ENCODE measurements at regions not wholly inside any gene's neighbourhood (a gene's known extent, or its start where the extent isn't known, plus 50 kb on each side); places are given as distances from the start of the nearest gene placed in this dataset.

DNA sequence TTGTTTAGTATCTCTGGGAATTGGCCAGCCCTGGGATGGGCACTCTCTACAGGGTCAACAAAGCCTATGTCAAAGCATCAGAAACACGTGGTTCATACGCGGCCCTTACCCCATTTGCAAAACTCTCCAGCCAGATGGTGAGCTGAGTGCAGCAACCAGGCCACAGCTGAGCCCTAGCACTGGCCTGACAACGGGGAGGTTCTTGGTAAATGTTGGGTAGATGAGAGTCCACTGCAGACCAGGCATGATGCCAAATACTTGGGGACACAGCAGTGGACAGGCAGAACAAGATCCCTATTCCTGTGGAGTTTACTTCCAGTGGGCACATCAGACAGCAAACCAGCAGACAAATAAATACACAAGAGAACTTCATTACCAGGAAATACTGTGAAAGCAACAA lies 172.1 kb upstream of the SYT13 start:
- TF ChIP-seq, protein P1, sequence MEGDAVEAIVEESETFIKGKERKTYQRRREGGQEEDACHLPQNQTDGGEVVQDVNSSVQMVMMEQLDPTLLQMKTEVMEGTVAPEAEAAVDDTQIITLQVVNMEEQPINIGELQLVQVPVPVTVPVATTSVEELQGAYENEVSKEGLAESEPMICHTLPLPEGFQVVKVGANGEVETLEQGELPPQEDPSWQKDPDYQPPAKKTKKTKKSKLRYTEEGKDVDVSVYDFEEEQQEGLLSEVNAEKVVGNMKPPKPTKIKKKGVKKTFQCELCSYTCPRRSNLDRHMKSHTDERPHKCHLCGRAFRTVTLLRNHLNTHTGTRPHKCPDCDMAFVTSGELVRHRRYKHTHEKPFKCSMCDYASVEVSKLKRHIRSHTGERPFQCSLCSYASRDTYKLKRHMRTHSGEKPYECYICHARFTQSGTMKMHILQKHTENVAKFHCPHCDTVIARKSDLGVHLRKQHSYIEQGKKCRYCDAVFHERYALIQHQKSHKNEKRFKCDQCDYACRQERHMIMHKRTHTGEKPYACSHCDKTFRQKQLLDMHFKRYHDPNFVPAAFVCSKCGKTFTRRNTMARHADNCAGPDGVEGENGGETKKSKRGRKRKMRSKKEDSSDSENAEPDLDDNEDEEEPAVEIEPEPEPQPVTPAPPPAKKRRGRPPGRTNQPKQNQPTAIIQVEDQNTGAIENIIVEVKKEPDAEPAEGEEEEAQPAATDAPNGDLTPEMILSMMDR (IDR thresholded peaks at IDR 0.05; ENCODE audit: low read depth, low read length): no peak
- no peak for TF ChIP-seq EZH2phosphoT487 (IDR thresholded peaks at IDR 0.05; ENCODE audit: low read depth)

All from OCI-LY3 (cell line).